Gastrocnemius medialis (tissue), 4 donors: ENCODE measurements at regions not wholly inside any gene's neighbourhood (a gene's known extent, or its start where the extent isn't known, plus 50 kb on each side); places are given as distances from the start of the nearest gene placed in this dataset.
"Not testable (repeated sequence)": the region's sequence is repeated elsewhere in the genome, so short reads cannot be mapped to it uniquely, and the experiment has no call there.

Source experiments
- ATAC-seq, 2 donors: fragments of 150-250 bp; one replicate each; pipeline ENCODE4 v1.9.1; 2016
- DNase-seq, 2 donors: peaks; one replicate each; pipeline ENCODE4 v3.0.0-alpha.2; 2019
- H3K27ac ChIP-seq, 4 donors: fragments of 200-600 bp; sonication (generic); 1 replicate in 1 of 4; 2 replicates in 3 of 4; pipeline ENCODE4 v1.5.1; 2016 to 2018; ENCODE audit warnings: mild to moderate bottlenecking in 2 of 4, moderate library complexity in 1 of 4
- H3K27me3 ChIP-seq, 3 donors: fragments of 200-600 bp; sonication (generic) in 2 of 3; 1 replicate in 1 of 3; 2 replicates in 2 of 3; pipeline versions ENCODE4 v1.5.1 to v1.6.0; 2016 to 2019; ENCODE audit warnings: mild to moderate bottlenecking in 1 of 3, moderate library complexity in 1 of 3
- H3K36me3 ChIP-seq, 2 donors: fragments of 200-600 bp; sonication (generic) in 1 of 2; one replicate each; pipeline ENCODE4 v1.5.1; 2017 to 2018
- H3K4me1 ChIP-seq, 2 donors: fragments of 200-600 bp; sonication (generic) in 1 of 2; one replicate each; pipeline ENCODE4 v1.5.1; 2016 to 2017; ENCODE audit warnings: mild to moderate bottlenecking in 2 of 2
- H3K4me3 ChIP-seq, 4 donors: fragments of 200-600 bp; sonication (generic) in 3 of 4; 1 replicate in 1 of 4; 2 replicates in 3 of 4; pipeline ENCODE4 v1.5.1; 2016 to 2019; ENCODE audit warnings: mild to moderate bottlenecking in 2 of 4
- H3K9me3 ChIP-seq, 3 donors: fragments of 200-600 bp; sonication (generic) in 2 of 3; 1 replicate in 1 of 3; 2 replicates in 2 of 3; pipeline ENCODE4 v1.5.1; 2016 to 2019
- POLR2A ChIP-seq, 2 donors: fragments of 450-650 bp; IDR thresholded peaks; one replicate each; pipeline ENCODE4 v1.6.1; 2017; ENCODE audit warnings: antibody characterized with exemption in 2 of 2, mild to moderate bottlenecking in 2 of 2, moderate library complexity in 2 of 2
- in situ Hi-C, 4 donors: fragments of 200-750 bp; cut with MboI; loops; one replicate each; pipeline versions ENCODE4 v1.15.0 to v1.8.0; 2017; ENCODE audit warnings: low sequenced_read_pairs in 4 of 4
- intact Hi-C: fragments of 100-400 bp; cut with DNase I; formaldehyde crosslinking; loops from one replicate; pipeline ENCODE4 v1.15.1; 2023; ENCODE audit warnings: low total_unique reads
- TF ChIP-seq, protein P1 (sequence below), 5 experiments: fragments of 450-650 bp in 3 of 5; fragments of 200-600 bp in 2 of 5; sonication (generic) in 2 of 5; IDR thresholded peaks in 4 of 5; conservative IDR thresholded peaks in 1 of 5; 1 replicate in 4 of 5; 2 replicates in 1 of 5; pipeline ENCODE4 v1.5.1; 2016 to 2019; ENCODE audit warnings: antibody characterized with exemption in 5 of 5, mild to moderate bottlenecking in 3 of 5, moderate library complexity in 3 of 5

DNA sequence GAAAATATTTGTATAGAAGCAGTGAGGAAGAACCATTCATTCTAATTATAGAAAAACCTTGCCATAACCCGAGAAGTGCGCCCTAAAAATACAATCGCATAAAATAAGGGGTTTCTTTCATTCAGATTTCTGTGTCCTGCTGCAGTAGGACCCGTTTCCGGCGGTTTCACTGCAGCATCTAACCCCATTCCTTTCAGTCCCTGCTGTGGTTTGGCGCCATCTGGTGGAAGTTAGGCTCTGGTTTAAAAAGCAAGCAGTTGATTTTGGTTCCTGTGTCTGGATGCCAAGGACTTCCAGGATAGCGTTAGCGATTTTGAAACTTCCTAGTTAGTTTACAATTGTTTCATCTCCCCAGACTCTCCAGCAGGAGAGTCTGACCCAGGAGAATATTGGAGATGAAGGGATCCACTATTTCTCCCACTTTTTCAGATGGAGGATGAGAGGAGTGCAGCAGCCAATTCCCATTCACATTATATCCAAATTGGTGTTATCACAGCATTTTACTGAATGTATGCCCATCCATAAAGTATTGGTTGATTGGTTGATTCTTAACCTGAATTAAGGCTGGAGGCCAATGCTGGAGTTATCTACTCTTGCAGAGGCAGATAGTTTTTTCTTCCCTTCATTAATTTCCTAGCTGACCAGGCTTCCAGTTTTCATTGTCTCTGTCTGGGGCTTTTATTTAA lies 128.8 kb upstream of the CACNA2D1 start:
- no peaks in the 10 kb centered on the region for H3K36me3 ChIP-seq
- intact Hi-C loops: loop anchor here (1.0 to 10.0 kb wide), 4 partner anchors 338 to 1078 kb away; no protein-coding TSS in a partner anchor
- H3K4me3 ChIP-seq: peak overlapping the region in 2 of 4 donors; percentile 19 to 24
- TF ChIP-seq, protein P1, sequence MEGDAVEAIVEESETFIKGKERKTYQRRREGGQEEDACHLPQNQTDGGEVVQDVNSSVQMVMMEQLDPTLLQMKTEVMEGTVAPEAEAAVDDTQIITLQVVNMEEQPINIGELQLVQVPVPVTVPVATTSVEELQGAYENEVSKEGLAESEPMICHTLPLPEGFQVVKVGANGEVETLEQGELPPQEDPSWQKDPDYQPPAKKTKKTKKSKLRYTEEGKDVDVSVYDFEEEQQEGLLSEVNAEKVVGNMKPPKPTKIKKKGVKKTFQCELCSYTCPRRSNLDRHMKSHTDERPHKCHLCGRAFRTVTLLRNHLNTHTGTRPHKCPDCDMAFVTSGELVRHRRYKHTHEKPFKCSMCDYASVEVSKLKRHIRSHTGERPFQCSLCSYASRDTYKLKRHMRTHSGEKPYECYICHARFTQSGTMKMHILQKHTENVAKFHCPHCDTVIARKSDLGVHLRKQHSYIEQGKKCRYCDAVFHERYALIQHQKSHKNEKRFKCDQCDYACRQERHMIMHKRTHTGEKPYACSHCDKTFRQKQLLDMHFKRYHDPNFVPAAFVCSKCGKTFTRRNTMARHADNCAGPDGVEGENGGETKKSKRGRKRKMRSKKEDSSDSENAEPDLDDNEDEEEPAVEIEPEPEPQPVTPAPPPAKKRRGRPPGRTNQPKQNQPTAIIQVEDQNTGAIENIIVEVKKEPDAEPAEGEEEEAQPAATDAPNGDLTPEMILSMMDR (IDR thresholded peaks at IDR 0.05 in 4 of 5, conservative IDR thresholded peaks at IDR 0.05 in 1 of 5): peak; percentile 83 to 94 (median 87)
- TF ChIP-seq POLR2A (IDR thresholded peaks at IDR 0.05): no peak
- H3K4me1 ChIP-seq: peaks cover 0 to 11% of the 10 kb centered on the region in 2 donors
- peak; percentile 88 to 93 for ATAC-seq
- peak; percentile 61 to 74 for DNase-seq
- H3K27me3 ChIP-seq: no peaks in the 10 kb centered on the region
- in situ Hi-C loops: loop anchor here in 3 of 4 donors (5.0 to 10.0 kb wide), 3 partner anchors 335 to 530 kb away; no protein-coding TSS in a partner anchor
- no peaks in the 10 kb centered on the region for H3K9me3 ChIP-seq
- no peak overlapping the region for H3K27ac ChIP-seq

DNA sequence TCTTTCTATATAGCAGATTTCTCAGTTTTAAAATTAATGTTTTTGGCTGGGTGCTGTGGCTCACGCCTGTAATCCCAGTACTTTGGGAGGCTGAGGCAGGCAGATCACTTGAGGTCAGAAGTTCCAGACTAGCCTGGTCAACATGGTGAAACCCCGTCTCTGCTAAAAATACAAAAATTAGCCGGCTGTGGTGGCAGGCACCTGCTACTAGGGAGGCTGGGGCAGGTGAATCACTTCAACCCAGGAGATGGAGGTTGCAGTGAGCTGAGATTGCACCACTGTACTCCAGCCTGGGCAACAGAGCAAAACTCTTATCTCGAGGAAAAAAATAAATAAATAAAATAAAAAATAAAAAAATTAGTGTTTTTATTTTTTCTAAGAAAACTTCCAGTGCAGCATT lies 127.5 kb upstream of the CACNA2D1 start:
- not testable (repeated sequence) for H3K36me3 ChIP-seq, H3K4me3 ChIP-seq, H3K27ac ChIP-seq, H3K27me3 ChIP-seq, ATAC-seq, DNase-seq, H3K9me3 ChIP-seq
- H3K4me1 ChIP-seq: peaks cover 5 to 18% of the 10 kb centered on the region in 2 donors
- in situ Hi-C loops: loop anchor here in 3 of 4 donors (5.0 to 10.0 kb wide), 3 partner anchors 334 to 529 kb away; no protein-coding TSS in a partner anchor
- intact Hi-C loops: loop anchor here (5.0 to 10.0 kb wide), 2 partner anchors 404 to 1076 kb away; no protein-coding TSS in a partner anchor

DNA sequence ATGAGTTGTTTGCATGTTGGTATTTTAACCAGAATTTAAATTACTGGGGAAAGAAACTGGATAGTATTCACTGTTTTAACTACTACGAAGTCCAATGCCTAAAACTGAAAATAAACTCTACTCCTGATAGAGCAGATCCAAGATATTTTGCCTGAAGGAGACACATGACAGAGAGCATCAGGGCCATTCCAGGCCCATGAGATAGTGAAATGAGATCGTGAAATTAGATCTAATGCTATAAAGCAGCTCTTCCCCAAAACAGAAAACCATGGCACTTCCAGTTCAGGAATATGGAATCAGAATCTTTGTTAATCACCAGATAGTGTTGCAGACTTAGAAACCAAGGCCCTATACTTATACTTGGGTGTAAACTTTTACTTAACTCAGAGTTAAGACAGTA lies 124.3 kb upstream of the CACNA2D1 start:
- H3K9me3 ChIP-seq: no peaks in the 10 kb centered on the region
- H3K4me1 ChIP-seq: peaks cover 5 to 18% of the 10 kb centered on the region in 2 donors
- no peaks in the 10 kb centered on the region for H3K27me3 ChIP-seq
- DNase-seq: no peak
- H3K27ac ChIP-seq: peak overlapping the region in 1 of 4 donors; percentile 50
- no peaks in the 10 kb centered on the region for H3K36me3 ChIP-seq
- ATAC-seq: no peak
- no peak overlapping the region for H3K4me3 ChIP-seq
- in situ Hi-C loops: loop anchor here in 2 of 4 donors (5.0 kb wide), 1 partner anchor 526 kb away; no protein-coding TSS in a partner anchor
- intact Hi-C loops: loop anchor here (2.0 kb wide), 1 partner anchor 123 kb away; no protein-coding TSS in a partner anchor
- TF ChIP-seq POLR2A (IDR thresholded peaks at IDR 0.05): no peak
- TF ChIP-seq, protein P1 (IDR thresholded peaks at IDR 0.05 in 4 of 5, conservative IDR thresholded peaks at IDR 0.05 in 1 of 5): no peak

DNA sequence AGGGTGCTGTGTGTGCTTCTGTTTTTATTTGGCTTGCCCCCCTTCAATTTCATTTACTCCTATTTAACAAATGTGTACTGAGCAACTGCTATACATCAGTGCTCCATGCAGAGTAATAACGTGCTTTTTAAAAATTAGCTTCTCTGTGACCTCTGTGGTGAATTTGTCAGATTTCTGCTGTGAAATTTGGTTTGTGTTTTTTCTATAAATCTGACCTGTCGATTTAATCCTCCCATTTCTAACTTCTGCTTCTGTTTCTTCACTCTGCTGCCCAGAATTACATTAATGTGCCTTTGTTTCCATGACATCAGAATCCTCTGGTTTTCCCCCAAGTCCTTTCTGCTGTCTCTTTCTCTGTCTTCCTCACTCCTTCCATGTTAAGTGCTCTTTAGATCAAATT lies 123.8 kb upstream of the CACNA2D1 start:
- TF ChIP-seq, protein P1 (IDR thresholded peaks at IDR 0.05 in 4 of 5, conservative IDR thresholded peaks at IDR 0.05 in 1 of 5): no peak
- TF ChIP-seq POLR2A (IDR thresholded peaks at IDR 0.05): no peak
- intact Hi-C loops: no loop called here
- Histone ChIP-seq H3K27ac (peak overlapping the region in 1 of 4 donors; percentile 50), H3K36me3 (no peaks in the 10 kb centered on the region), H3K27me3 (no peaks in the 10 kb centered on the region), H3K9me3 (no peaks in the 10 kb centered on the region), H3K4me3 (no peak overlapping the region), H3K4me1 (peaks cover 5 to 16% of the 10 kb centered on the region in 2 donors)
- ATAC-seq: no peak
- in situ Hi-C loops: loop anchor here in 2 of 4 donors (5.0 kb wide), 1 partner anchor 525 kb away; no protein-coding TSS in a partner anchor
- DNase-seq: no peak

DNA sequence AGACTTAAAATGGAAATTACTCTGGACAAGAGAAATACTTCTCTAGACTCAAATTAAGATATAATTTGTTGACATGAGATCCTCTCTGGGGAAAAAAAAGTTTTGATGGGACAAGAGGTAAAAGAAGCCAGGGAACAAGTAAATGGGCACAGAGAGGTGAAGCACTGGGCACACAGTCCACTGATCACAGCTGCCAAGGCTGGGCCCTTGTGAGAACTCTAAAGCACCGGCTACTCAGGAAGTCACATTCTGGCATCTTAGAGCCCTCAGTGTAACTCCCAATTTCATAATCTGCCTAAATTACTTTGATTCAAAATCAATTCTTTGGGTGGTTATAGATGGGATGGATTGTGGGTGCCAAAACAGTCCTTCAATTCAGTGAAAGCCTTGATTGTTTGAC lies 123.2 kb upstream of the CACNA2D1 start:
- Histone ChIP-seq H3K4me3 (no peak overlapping the region), H3K27me3 (no peaks in the 10 kb centered on the region), H3K27ac (no peak overlapping the region), H3K9me3 (no peaks in the 10 kb centered on the region), H3K36me3 (no peaks in the 10 kb centered on the region), H3K4me1 (peaks cover 5 to 14% of the 10 kb centered on the region in 2 donors)
- ATAC-seq (no peak), DNase-seq (no peak)
- no peak for TF ChIP-seq POLR2A (IDR thresholded peaks at IDR 0.05)
- TF ChIP-seq, protein P1 (IDR thresholded peaks at IDR 0.05 in 4 of 5, conservative IDR thresholded peaks at IDR 0.05 in 1 of 5): no peak
- intact Hi-C loops: no loop called here
- in situ Hi-C loops: loop anchor here in 2 of 4 donors (5.0 kb wide), 1 partner anchor 524 kb away; no protein-coding TSS in a partner anchor
